Hepatocyte (in vitro differentiated cells): ENCODE measurements at regions not wholly inside any gene's neighbourhood (a gene's known extent, or its start where the extent isn't known, plus 50 kb on each side); places are given as distances from the start of the nearest gene placed in this dataset.

ENCODE experiments used
- CTCF ChIP-seq: fragments of 200-600 bp; sonication (generic); IDR thresholded peaks from 2 replicates; pipeline ENCODE4 v1.5.1; 2016; ENCODE audit warnings: antibody characterized with exemption, mild to moderate bottlenecking; ENCODE audit not compliant: poor library complexity
- EZH2 ChIP-seq: fragments of 200-600 bp; sonication (generic); IDR thresholded peaks from 2 replicates; pipeline ENCODE4 v1.6.1; 2016; ENCODE audit warnings: antibody characterized with exemption, mild to moderate bottlenecking, borderline replicate concordance

- TF ChIP-seq CTCF (no peak), EZH2 (no peak)
Observed at GRCh38 chr12:67040861-67041137, 228.4 kb upstream of the CAND1 start.
